ENCODE measurements at regions not wholly inside any gene's neighbourhood (a gene's known extent, or its start where the extent isn't known, plus 50 kb on each side); places are given as distances from the start of the nearest gene placed in this dataset.
A peak's percentile ranks its signal among the peaks of the same experiment; 100 is the strongest.
"Not testable (repeated sequence)": the region's sequence is repeated elsewhere in the genome, so short reads cannot be mapped to it uniquely, and the experiment has no call there.

DNA sequence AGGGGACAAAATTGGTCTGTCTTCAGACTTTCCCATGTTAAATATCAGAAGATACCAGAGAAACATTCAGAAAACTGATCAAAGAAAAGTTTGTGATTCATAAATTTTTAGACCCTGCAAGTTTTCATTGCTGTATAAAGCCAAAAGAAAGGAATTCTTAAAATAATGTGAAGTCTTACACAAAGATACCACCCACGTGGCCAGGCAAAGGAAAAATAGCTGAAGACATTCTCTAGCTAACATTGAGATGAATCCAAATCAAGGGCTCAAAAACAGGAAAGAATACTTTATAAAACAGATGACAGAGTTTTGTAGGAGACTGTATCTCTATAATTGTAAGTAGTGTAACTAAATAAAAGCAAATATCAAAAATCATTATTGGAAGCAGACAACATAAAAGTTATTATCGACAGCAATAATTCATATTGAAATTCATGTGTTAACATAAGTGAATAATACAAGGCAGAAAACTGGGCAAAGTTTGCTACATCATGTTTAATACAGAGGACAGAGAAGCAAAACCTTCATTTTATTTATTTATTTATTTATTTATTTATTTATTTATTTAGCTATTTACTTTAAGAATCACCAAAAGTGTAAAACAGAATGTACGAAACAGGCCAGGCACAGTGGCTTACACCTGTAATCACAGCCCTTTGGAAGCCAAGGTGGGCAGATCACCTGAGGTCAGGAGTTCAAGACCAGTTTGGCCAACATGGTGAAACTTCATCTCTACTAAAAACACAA is 204.6 kb upstream of the SLIT2 start:
- DNase-seq (ENCODE audit: low read depth), result no peak

DNA sequence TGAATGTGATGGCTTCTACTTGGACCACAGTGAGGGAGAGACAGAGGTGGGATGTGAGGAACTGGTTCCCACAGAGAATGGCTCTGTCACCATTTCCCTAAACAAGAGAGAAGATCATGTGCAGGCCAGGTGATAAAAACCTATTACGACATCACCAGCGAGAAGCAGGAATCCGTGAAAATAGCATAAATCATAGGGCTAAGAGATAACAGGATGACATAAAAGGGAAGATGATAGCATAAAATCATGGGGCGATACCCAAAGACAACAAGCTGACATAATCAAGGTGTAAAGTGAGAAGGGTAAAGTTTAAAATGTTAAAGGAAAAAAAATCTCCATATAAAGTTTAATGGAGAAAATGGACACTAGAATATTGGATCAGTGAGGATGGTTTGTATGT is 205.5 kb upstream of the SLIT2 start:
- DNase-seq (ENCODE audit: low read depth), result no peak

DNA sequence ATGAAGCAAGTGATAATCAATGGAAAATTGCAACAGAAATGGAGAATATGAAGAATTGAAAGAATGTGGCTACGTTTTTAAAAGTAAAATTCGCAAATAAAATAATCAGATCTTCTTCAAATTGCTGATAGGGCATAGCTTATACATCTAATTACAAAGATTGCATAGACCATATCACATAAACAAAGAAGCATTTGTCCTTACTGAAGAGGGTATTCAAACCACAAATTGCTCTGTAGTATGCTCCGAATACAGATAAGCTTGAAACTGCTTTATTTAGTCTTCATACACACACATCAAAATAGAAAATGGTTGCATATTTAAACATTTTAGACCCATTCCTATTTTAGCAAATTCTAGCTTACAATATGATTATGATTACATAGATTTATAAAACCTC is 206.7 kb upstream of the SLIT2 start:
- DNase-seq (ENCODE audit: low read depth), result no peak

DNA sequence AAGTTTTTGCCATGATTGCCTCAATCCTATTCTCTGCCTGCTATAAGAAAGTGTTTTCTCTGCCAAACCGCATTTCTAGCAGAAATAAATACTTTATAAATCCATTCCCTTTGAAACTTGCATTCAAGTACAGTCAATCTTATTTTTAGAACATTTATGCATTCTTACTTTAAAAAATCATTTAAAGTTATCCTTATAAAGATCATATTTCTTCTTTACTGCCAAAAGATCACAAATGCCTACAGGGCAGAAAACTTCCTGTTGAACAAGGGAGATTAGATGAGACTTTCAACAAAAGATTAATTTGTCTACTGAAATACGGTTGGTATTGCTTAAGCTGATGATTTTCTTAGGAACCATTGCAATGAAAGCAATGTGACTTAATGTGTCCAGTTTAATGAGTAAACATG is 207.2 kb upstream of the SLIT2 start:
- DNase-seq (ENCODE audit: low read depth), result peak; percentile 36

DNA sequence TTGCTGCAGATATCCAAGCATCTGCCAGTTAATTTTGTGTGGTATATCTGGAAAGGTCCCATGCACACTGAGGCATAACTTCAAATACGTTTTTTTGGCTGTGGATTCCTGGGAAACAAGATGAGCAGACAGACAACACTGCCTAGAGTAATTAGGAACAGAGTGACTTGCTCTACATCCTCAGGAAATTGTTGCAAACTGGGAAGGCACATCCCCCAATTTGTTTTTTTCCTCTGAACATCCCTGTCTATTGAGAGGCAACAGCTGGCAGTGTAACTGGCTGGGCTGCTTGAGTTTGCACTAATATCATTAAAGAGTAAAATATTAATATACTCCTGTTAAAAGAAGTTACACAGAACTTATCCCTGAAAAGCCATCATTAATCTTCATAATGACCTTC is 207.7 kb upstream of the SLIT2 start:
- no peak for DNase-seq (ENCODE audit: low read depth)

DNA sequence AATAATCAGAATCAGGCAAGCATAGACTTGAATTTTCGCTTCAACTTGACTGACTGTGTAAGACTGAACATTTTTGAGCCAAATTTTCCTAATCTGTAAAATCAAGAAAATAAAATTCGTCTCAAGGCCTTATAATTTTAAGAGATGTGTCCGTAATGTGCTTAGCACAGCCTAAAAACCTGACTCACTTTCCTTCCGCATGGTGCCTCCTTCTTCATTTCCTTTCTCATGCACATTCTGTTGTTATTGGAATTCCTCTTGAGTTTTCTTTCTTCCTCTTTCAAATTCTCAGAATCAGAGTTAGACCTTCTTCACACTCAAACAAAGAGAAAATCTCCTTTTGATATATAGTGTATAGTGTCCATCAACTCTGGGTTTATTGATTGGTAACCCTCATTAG is 208.9 kb upstream of the SLIT2 start:
- no peak for DNase-seq (ENCODE audit: low read depth)

DNA sequence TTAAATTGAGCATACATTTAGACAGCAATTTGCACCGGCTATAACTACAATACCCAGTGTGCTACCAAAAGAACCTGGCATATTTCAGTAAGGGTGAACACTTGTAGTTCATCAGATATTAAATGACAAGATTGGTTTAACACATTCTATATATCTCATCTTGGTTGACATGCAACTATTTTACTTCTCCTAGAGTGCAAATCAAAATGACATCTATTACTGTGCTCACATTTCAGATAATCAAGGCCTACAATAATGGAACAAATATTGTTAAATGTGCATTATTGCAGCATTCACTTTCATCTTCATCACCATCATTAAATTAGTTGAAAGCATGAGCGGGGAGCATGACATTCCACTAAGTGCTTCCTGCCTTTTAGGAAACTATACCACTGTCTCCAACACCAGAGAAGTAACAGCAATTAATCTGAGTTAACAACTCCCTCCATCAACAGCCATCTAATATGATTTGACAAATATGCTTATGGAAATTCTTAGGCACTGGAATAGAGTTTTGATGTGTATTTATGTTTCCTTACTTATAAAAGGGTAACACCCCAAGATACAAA is 209.8 kb upstream of the SLIT2 start:
- no peak for DNase-seq (ENCODE audit: low read depth)

DNA sequence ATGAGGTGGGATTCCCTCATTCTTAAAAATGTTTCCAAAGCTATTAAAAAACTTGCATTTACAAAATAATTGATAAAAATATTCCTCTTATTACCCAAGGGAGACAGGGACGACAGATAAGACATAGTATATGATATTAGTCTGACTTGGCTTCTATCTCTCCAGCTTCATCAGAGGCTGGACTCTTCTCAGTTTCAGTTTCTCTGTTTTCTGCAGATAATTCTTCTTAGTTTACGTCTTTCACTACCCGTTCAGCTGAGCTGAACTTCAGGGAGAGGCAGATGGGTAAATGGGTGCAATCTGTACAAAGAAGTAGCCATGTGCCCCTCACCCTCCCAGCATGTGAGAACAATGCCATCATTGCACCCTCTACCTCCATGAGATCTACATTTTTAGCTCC is 214.0 kb upstream of the SLIT2 start:
- no peak for DNase-seq (ENCODE audit: low read depth)

DNA sequence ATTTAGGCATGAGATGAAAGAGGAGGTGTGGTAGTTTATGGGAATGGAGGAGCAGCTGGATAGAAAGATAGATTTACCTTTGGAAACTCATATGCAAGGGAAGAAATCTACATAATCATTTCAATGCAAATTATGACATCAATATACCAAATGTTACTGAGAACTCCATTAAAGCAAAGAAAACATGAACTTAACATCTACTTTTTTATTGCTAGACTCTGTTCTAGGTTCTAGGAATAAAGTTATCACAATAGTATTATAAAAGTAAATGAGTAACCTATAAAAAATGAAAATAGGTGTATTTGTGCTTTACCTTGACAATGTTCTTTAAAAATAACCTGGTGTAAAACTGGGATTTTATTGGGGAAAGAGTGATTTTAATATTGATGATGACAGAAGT is 221.6 kb upstream of the SLIT2 start:
- no peak for DNase-seq (ENCODE audit: low read depth)

DNA sequence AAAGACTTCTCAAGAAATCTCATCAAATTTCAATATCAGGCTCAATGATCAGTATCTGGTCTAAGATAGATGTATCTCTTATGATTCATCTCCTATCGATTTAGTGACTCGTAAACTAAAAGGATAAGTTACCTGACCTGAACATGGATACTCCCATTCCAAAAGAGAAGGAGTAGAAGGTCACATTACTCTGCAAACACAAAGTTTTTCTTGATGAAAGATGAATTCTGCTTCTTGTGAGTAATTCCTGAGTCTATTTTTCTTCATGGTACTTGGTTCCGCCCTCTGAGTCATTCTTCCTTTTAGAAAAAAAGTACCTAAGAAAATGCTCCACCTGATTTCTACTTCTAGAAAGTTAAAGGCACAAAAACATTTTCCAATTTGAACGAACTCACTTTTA is 223.1 kb upstream of the SLIT2 start:
- DNase-seq (ENCODE audit: low read depth), result peak; percentile 24

DNA sequence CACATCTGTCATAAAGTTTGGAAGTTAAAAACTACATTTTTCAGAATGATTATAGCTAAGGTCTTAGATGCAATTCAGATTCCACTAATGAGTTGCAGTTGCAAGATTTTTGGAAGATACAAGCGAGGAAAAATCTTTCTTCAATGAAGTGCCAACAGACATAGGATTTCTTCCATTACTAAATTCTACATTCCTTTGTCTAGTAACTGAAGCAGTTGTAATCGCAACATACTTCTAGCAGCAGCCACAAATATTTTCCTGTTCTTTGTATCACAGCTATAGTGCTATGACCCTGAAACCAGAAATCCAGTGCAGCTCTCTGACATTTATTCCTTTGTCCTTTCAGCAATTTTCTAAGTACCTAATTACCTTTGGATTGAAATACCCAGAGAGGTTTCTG is 225.2 kb upstream of the SLIT2 start:
- DNase-seq (ENCODE audit: low read depth), result no peak

DNA sequence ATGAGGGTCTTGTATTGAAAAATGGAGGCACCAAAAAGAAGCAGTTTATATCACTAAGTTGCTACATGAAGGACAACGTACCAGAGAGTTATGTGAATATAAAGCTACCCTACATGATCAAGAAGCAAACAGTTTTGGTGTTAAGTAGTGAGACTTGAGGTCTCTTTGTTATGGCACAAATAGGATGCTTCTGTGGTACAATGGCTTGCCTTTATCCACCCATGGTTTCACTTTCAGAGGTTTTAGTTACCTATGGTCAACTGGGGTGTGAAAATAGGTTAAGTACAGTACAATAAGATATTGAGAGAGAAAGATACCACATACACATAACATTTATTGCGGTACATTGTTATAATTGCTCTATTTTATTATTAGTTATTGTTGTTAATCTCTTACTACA is 229.2 kb upstream of the SLIT2 start:
- DNase-seq (ENCODE audit: low read depth), result no peak

DNA sequence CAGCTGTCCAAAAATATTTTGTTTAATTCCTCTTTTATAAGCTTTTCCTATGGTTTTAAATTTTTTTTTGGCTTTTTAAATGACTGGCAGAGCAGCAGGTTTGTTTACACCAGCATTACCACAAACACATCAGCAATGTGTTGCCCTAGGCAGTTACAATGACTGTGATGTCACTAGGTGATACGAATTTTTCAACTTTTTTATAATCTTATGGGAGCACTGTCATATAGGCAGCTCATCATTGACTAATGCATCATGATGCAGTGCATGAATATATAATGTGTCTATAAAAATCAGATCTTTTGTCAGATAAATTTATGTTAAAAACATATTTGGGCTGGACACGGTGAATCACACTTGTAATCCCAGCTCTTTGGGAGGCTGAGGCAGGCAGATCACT is 231.6 kb upstream of the SLIT2 start:
- DNase-seq (ENCODE audit: low read depth), result no peak

DNA sequence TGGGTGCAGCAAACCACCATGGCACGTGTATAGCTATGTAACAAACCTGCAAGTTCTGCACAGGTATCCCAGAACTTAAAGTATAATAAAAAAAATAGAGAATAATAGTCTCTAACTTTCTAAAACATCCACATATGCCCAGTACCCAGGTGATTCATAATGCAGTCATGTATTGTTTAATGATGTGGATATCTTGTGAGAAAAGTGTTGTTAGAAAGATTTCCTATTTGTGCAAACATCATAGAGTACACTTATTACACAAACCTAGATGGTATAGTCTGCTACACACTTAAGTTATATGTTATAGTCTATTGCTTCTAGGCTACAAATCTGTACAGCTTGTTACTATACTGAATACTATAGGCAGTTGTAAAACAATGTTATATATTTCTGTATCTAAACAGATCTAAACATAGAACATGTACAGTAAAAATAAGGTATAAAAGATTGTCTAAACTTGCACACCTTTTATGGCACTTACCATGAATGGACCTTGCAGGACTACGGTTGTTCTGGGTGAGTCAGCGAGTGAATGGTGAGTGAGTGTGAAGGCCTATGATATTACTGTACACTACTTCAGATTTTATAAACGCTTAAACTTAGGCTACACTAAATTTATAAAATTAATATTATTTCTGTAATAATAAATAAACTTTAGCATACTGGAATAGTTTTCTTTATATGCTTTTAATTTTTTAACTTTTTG is 232.2 kb upstream of the SLIT2 start:
- DNase-seq (ENCODE audit: low read depth), result no peak

DNA sequence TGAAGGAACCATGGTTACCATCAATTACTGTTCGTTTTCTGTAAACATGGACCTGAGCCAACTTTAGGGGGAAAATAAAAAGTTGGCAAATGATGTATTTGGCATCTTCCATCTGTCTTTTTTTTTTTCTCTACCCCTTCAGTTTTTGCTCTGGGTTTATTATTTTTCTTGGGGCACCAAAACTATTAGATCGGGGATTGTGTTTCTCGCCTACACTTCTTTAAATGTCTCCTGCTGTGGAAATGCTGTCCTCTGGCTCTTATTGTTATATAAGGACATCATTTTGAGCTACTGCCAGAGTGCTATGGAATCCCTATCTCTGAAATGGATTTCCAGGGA is 234.0 kb upstream of the SLIT2 start:
- DNase-seq (ENCODE audit: low read depth), result no peak

DNA sequence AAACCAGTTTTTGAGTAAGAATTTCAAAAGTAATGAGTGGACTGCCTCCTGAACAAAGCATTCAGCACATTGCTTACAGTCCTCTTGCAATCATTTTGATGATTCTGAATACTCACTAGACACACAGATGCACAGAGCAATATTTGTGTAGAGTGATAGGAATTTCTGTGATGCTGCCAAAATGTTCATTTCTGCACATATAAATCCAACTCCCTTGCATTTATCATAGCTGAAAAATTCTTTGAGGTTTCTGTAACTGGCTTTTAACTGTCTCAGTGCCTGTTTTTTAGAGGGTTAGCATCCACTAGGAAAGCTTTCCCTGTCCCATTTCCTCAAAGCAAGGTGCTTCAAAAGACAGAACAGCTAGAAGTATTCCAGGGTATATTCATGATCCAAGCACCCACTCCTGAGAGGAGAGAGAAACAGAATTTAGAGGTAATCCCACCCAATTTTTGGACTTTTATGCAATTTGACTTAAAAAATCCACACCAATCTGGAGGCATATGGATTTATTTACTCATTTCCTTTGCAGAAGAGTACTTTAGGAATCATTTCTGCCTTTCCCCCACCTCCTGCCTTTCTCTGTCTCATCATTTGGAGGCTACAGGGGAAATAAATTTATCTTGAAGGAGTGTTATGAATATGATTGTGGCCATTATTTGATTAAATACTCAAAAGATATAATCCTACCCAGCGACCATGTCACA is 234.5 kb upstream of the SLIT2 start:
- peak; percentile 63 for DNase-seq (ENCODE audit: low read depth)

DNA sequence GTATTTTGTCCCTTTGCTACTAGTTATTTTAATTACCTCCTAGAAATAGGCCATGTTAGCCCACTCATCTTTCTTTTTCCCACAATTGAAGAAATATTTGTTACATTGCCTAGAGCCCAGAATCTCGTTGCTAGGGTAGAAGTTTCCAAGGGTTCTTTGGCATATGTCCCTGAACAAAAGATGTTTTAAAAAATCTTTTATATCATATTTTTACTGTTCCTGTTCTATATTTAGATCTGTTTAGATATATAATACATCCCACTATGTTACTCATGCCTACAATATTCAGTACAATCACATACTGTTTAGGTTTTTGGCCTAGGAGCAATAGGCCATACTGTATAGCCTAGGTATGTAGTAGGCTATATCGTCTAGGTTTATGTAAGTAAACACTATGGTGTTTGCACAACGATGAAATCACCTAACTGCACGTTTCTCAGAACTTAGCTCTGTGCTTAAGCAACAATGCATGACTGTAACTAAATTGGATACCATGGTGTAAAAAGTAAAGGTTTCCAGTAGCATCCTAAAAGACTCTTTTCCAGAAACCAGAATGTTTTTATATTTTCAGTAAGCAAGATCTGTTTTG is 236.0 kb upstream of the SLIT2 start:
- no peak for DNase-seq (ENCODE audit: low read depth)

DNA sequence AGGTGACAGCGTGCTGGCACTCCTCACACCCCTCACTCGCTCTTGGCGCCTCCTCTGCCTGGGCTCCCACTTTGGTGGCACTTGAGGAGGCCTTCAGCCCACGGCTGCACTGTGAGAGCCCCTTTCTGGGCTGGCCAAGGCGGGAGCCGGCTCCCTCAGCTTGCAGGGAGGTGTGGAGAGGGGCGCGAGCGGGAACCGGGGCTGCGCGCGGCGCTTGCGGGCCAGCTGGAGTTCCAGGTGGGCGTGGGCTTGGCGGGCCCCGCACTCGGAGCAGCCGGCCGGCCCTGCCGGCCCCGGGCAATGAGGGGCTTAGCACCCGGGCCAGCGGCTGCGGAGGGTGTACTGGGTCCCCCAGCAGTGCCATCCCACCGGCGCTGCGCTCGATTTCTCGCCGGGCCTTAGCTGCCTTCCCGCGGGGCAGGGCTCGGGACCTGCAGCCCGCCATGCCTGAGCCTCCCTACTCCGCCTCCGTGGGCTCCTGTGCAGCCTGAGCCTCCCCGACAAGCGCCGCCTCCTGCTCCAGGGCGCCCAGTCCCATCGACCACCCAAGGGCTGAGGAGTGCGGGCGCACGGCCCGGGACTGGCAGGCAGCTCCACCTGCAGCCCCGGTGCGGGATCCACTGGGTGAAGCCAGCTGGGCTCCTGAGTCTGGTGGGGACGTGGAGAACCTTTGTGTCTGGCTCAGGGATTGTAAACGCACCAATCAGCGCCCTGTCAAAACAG is 247.7 kb upstream of the SLIT2 start:
- DNase-seq (ENCODE audit: low read depth), result not testable (repeated sequence)

DNA sequence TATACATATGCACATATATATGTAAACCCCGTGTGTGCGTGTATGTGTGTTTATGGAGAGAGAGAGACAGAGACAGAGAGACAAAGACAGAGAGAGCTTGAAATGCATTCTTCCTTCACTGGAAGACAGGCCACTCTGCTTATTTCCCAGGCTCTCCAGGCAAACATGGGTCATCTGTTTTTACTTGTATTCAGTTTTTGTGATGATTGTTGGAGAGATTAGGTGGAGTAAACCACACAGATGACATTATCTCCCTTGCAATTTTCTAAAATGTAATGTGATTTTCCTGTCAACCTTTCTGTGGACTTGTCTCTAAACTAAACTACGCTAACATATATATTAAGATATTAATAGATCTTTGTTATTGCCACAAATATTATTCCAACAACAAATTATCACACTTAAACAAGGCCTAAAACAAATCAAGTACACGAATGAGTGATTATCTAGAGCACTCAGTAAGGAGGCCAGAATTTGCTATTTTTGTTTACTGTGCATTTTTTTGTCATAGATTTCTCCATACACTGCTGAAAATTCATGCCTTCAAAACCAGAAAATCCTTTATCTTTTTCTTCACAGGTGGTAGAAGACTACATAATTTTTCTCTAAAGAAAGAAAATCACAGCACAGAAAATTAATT is 251.8 kb upstream of the SLIT2 start:
- no peak for DNase-seq (ENCODE audit: low read depth)

DNA sequence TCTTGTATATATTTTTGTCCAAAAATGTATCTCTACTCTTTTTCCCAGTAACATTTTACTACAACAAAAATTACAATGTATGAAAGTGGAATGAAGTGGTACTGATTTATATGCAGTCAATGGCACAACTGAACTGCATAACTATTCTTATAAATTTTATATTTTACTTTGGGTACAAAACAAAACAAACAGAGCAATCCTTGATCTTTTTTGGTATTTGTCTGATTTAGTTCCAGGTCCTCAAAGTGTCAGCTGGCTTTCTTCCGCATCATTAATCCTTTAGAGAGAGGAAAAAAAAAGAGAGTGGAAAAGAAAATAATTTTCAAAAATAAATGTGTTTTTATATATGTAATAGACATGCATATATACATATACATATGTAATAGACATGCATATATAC is 252.4 kb upstream of the SLIT2 start:
- no peak for DNase-seq (ENCODE audit: low read depth)

DNA sequence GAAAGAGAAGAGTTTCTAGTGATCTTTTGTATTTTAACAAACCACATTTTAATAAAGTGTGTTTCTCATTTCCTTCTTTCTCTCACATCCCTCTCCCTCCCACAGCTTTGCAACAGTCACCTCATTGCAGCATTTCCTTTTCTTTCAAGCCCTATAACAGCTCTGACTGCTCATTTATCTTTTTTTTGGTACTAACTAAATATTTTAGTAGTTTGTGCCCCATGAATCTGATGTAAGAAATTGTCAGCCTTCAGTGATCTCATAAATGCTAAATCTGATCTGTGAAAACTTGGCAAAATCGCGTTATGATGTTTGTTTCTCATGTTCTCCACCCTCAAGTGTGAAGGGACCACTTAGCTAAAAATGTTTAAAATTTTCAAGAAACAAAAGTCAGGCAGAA is 258.5 kb upstream of the SLIT2 start:
- no peak for DNase-seq (ENCODE audit: low read depth)
